ENCODE measurements at regions not wholly inside any gene's neighbourhood (a gene's known extent, or its start where the extent isn't known, plus 50 kb on each side); places are given as distances from the start of the nearest gene placed in this dataset.
"Not testable (repeated sequence)": the region's sequence is repeated elsewhere in the genome, so short reads cannot be mapped to it uniquely, and the experiment has no call there.

DNA sequence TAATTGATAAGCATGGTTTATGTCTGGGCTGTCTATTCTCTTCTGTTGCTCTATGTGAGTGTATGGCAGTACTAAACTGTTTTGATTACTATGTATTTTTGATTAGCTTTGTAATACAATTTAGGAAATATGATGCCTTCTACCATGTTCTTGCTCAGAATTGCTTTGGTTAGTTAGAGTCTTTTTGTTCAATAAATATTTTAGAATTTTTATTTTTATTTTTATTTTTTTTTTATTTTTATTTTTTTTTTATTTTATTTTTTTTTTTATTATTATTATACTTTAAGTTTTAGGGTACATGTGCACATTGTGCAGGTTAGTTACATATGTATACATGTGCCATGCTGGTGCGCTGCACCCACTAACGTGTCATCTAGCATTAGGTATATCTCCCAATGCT lies 710.3 kb downstream of the GBE1 start:
- H3K9ac ChIP-seq (ENCODE audit: low read depth, low read length); H3K36me3 ChIP-seq (ENCODE audit: insufficient read depth, low read length); H3K9me3 ChIP-seq (ENCODE audit: control insufficient read depth, insufficient read depth, low read length); H3K4me1 ChIP-seq (ENCODE audit: insufficient read depth, low read length): not testable (repeated sequence)

DNA sequence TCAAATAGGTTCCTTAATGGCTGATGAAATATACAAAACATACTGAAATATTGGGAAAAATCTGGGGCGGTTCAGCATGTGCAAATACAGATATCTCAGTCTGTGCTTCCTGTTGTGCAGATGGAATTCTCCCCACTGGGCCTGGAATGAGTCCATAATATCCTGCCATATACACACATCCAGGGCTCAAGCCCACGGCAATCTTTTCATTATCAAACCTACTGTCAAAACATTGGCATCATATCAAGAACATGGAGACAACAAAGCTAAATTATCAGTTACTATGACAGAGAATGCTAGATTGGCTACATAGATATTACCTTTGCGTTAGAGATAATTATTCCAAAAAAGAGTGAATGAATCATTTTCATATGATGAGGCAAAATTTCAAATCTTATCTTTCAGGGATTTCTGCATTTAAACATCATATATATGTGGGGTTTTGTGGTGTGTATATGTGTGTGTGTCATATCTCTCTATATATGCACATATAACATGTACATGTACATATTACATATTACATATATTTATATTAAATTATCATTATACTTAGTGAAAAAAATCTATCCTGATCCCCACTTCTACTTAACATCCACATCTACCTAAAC lies 713.3 kb downstream of the GBE1 start:
- Histone ChIP-seq H3K4me1 (ENCODE audit: insufficient read depth, low read length) (no peaks in the 10 kb centered on the region), H3K9me3 (ENCODE audit: control insufficient read depth, insufficient read depth, low read length) (no peaks in the 10 kb centered on the region), H3K9ac (ENCODE audit: low read depth, low read length) (no peak overlapping the region), H3K36me3 (ENCODE audit: insufficient read depth, low read length) (no peaks in the 10 kb centered on the region)

DNA sequence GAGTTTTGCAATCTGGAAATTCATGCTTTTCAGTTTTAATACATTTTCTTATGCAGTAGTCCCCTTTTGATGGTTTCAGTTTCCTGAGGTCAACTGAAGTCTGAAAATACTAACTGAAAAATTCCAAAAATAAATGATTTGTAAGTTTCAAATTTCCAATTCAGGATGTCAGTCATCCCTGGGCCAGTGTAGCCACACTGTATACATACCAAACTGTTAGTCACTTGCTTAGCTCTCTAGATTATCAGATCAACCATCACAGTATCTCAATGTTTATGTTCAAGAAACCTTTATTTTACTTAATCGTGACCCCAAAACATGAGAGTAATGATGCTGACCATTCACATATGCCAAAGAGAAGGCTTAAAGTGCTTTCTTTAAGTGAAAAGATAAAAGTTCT lies 715.5 kb downstream of the GBE1 start:
- Histone ChIP-seq H3K9ac (ENCODE audit: low read depth, low read length) (no peak overlapping the region), H3K36me3 (ENCODE audit: insufficient read depth, low read length) (no peaks in the 10 kb centered on the region), H3K9me3 (ENCODE audit: control insufficient read depth, insufficient read depth, low read length) (no peaks in the 10 kb centered on the region), H3K4me1 (ENCODE audit: insufficient read depth, low read length) (no peaks in the 10 kb centered on the region)

DNA sequence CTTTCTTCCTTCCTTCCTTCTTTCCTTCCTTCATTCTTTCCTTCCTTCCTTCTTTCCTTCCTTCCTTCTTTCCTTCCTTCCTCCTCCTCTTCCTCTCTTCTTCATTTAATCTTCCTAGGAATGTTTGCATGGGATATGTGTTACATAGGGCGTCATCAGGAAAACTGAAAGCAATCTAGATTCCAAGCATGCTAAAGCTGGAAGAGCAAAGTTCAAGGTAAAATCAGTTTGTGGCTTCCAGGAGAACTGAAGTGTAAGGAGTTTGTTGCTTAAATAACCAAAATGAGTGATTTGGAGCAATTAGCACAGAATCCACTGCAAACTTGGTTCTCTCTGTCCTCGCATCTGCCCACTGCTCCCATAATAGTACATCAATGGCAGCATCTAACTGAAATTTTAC lies 716.2 kb downstream of the GBE1 start:
- H3K4me1 ChIP-seq (ENCODE audit: insufficient read depth, low read length), result no peaks in the 10 kb centered on the region
- no peaks in the 10 kb centered on the region for H3K9me3 ChIP-seq (ENCODE audit: control insufficient read depth, insufficient read depth, low read length)
- no peaks in the 10 kb centered on the region for H3K36me3 ChIP-seq (ENCODE audit: insufficient read depth, low read length)
- no peak overlapping the region for H3K9ac ChIP-seq (ENCODE audit: low read depth, low read length)

DNA sequence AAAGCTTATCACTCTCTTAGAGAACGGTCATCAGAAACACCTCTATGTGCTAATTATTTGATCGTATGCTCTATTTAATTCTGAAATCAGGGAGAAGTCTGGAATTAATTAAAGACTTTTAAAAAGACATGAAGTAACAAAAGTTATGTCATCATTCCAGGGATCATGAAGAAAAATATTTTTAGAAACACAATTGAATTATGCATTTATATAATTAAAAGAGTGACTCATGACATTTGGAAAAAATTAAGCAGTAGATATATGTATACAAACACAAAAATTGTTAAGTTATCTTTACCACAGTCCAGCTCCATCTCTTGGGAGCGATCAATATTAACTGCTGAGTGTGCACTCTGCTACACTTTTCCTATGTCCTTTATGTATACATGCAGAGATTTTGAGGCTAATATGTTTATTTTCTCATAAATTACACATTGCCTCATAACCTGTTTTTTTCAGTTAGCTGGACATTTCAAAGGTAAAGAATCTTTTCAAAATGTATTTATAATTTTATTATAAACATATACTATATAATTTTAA lies 717.7 kb downstream of the GBE1 start:
- H3K9me3 ChIP-seq (ENCODE audit: control insufficient read depth, insufficient read depth, low read length), result no peaks in the 10 kb centered on the region
- no peak overlapping the region for H3K9ac ChIP-seq (ENCODE audit: low read depth, low read length)
- no peaks in the 10 kb centered on the region for H3K4me1 ChIP-seq (ENCODE audit: insufficient read depth, low read length)
- H3K36me3 ChIP-seq (ENCODE audit: insufficient read depth, low read length), result no peaks in the 10 kb centered on the region

DNA sequence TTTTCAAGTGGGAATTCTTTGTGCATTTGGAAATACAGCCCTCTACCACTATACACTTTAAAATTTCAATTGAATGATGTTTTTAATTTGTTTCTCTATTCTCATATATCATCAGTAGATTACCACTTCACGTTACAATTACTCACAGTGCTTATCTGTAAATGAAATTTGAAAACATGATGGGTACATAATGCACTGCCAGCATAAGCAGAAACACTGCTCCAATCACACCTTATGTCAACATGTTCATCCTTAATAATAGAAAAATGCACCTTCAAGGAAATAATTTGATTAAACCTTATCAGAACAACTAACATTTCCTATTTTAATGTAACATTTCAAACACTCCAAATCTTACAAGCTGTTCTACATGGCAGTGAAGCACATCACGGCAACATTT lies 718.4 kb downstream of the GBE1 start:
- Histone ChIP-seq H3K36me3 (ENCODE audit: insufficient read depth, low read length) (no peaks in the 10 kb centered on the region), H3K4me1 (ENCODE audit: insufficient read depth, low read length) (no peaks in the 10 kb centered on the region), H3K9me3 (ENCODE audit: control insufficient read depth, insufficient read depth, low read length) (no peaks in the 10 kb centered on the region), H3K9ac (ENCODE audit: low read depth, low read length) (no peak overlapping the region)

DNA sequence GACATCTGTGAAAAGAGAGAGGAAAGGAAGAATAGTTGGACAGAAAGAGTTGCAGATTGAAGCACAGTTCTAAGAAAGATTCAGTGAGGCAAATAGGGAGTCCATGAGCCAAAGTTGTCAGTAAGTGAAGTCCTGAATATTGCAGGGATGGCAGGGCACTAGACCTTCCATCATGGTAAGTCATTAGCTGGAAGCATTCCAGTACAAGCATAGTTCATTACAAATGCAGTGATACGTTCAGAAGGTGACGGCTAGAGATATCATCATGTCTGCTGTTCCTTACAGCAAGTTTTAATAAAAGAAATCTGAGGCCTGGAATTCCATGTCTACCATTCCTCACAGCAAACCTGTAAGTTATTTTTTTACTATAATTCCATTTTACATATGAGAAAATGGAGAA lies 720.1 kb downstream of the GBE1 start:
- Histone ChIP-seq H3K9me3 (ENCODE audit: control insufficient read depth, insufficient read depth, low read length) (no peaks in the 10 kb centered on the region), H3K4me1 (ENCODE audit: insufficient read depth, low read length) (no peaks in the 10 kb centered on the region)

DNA sequence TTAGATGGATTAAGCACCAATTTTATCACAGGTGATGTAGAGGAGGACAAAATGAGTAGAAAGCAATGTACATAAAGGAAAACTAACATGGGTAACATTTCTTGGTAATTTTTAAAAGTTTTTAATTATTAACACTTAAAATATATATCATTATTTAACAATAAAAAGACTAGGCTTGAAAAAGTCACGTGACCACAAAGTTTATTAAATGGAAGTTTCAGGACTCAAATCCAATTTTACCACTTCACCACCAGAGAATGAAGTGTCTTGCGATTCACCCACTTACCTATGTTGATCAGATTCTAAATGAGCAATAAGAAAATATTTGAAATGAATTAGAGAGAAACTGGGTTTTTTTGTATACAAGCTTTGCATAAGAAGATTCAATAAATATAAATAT lies 721.3 kb downstream of the GBE1 start:
- Histone ChIP-seq H3K4me1 (ENCODE audit: insufficient read depth, low read length) (no peaks in the 10 kb centered on the region), H3K9me3 (ENCODE audit: control insufficient read depth, insufficient read depth, low read length) (no peaks in the 10 kb centered on the region), H3K9ac (ENCODE audit: low read depth, low read length) (no peak overlapping the region), H3K36me3 (ENCODE audit: insufficient read depth, low read length) (no peaks in the 10 kb centered on the region)

More for the DNA sequence above, 720.1 kb downstream of the GBE1 start:
- H3K36me3 ChIP-seq (ENCODE audit: insufficient read depth, low read length), result no peaks in the 10 kb centered on the region
- no peak overlapping the region for H3K9ac ChIP-seq (ENCODE audit: low read depth, low read length)

DNA sequence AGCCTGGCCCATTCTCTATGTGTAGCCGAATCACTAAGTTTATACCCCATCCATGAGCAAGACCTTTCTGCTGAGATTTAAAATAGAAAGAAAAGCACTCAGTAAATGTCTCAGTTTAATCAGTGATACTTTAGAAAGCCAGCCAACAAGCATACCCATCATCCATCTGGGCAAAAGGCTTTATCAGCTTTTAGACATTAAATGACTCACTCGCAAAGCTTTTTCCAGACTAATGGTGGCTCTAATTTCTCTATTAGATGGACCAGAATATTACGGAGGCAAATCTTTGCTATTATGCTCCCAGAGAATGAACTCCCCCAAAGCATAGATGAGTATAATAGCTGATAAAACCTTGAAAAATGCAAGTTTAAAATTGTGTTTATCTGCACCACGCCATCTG lies 727.8 kb downstream of the GBE1 start:
- no peak overlapping the region for H3K9ac ChIP-seq (ENCODE audit: low read depth, low read length)
- H3K4me1 ChIP-seq (ENCODE audit: insufficient read depth, low read length), result no peaks in the 10 kb centered on the region
- H3K36me3 ChIP-seq (ENCODE audit: insufficient read depth, low read length), result no peaks in the 10 kb centered on the region
- H3K9me3 ChIP-seq (ENCODE audit: control insufficient read depth, insufficient read depth, low read length), result no peaks in the 10 kb centered on the region

DNA sequence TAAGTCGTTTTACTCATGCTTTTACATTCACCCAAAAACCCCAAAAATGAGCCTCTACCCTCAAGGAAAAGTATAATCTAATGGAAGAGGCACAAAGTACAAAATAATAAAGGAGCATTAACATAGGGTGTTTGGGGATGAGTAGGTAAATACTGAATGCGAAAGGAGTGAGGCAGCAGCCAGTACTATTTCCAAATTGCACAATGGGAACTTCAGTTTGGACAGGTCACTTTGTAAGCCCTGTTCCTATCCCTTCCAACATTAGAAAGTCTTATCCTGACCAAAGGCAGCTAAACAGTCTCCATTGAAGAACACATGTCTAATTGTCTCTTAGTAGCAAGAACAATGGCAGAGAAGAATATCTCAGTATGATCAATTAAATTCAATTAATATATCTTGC lies 728.3 kb downstream of the GBE1 start:
- Histone ChIP-seq H3K9me3 (ENCODE audit: control insufficient read depth, insufficient read depth, low read length) (no peaks in the 10 kb centered on the region), H3K9ac (ENCODE audit: low read depth, low read length) (no peak overlapping the region), H3K36me3 (ENCODE audit: insufficient read depth, low read length) (no peaks in the 10 kb centered on the region), H3K4me1 (ENCODE audit: insufficient read depth, low read length) (no peaks in the 10 kb centered on the region)

DNA sequence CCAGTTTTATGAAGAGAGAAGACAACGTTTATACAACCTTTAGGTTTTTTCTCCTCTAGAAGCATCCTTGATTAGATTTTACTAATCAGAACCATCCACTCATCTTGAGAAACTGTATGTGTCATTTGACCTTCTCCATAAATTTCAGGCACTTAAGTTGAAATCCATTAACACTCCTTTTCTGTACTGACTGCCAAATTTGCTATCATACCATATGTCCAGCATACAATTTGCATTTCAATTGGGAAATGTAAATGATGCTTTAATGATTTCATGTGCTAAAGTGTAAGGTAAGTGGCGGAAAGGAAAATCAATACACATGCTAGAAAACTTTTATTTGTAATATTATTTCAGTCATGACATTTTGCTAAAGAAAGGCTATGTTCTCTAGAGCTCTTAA lies 731.6 kb downstream of the GBE1 start:
- Histone ChIP-seq H3K36me3 (ENCODE audit: insufficient read depth, low read length) (no peaks in the 10 kb centered on the region), H3K4me1 (ENCODE audit: insufficient read depth, low read length) (no peaks in the 10 kb centered on the region), H3K9ac (ENCODE audit: low read depth, low read length) (no peak overlapping the region), H3K9me3 (ENCODE audit: control insufficient read depth, insufficient read depth, low read length) (no peaks in the 10 kb centered on the region)

DNA sequence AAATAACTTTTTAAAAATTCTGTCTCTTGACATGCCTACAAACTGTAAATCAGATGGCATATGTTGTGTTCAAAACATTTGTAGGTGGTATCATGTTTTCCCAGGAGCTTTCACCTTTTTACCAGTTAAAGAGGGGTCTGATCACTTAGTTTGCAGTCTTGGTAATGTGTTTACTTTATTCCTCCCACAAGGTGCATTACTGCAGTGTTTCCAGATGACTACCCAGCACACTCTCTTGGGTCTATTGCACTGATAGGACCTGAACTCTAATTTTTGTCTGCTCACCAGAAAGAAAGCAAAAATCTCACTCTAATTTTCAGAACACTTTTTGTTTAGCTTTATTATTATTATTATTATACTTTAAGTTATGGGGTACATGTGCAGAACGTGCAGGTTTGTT lies 734.1 kb downstream of the GBE1 start:
- H3K9ac ChIP-seq (ENCODE audit: low read depth, low read length), result no peak overlapping the region
- H3K4me1 ChIP-seq (ENCODE audit: insufficient read depth, low read length), result no peaks in the 10 kb centered on the region
- no peaks in the 10 kb centered on the region for H3K36me3 ChIP-seq (ENCODE audit: insufficient read depth, low read length)
- no peaks in the 10 kb centered on the region for H3K9me3 ChIP-seq (ENCODE audit: control insufficient read depth, insufficient read depth, low read length)

DNA sequence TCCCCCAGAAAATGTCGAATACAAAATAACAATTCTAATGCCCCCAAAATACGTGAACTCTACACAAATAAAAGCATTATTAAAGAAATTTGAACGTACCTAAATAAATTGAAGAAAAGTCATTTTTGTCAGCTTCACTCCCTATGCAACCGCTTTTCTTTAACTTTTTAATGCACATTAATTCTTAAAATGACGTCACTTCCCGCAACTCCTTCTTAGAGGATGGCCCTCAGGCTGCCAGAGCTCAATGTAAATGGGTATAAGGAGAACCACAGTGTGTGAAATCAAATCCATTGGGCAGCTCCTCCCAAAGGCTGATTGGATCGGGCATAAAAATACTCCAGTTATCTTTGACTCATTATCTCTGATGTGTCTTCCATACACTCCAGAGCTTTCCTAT lies 736.9 kb downstream of the GBE1 start:
- Histone ChIP-seq H3K9me3 (ENCODE audit: control insufficient read depth, insufficient read depth, low read length) (no peaks in the 10 kb centered on the region), H3K9ac (ENCODE audit: low read depth, low read length) (no peak overlapping the region), H3K36me3 (ENCODE audit: insufficient read depth, low read length) (no peaks in the 10 kb centered on the region), H3K4me1 (ENCODE audit: insufficient read depth, low read length) (no peaks in the 10 kb centered on the region)

DNA sequence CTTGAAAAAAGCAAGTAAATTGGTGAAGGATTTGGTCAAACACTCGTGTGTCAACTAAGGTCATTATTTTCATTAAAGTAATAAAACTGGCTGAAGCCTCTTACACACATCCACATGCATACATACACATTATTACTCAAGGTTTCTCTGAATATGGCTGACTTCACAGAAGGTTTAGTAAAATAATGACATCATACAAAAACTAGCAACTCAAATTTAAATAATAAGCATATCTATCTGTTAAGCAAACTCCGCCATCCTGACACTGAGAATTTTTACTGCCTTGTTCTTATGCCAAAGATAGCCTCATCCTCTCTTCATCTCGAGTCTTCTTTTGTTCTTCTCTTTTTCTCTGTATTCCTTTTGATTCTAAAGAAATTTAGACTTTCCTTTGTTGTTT lies 739.1 kb downstream of the GBE1 start:
- Histone ChIP-seq H3K36me3 (ENCODE audit: insufficient read depth, low read length) (no peaks in the 10 kb centered on the region), H3K9me3 (ENCODE audit: control insufficient read depth, insufficient read depth, low read length) (no peaks in the 10 kb centered on the region), H3K4me1 (ENCODE audit: insufficient read depth, low read length) (no peaks in the 10 kb centered on the region), H3K9ac (ENCODE audit: low read depth, low read length) (no peak overlapping the region)

DNA sequence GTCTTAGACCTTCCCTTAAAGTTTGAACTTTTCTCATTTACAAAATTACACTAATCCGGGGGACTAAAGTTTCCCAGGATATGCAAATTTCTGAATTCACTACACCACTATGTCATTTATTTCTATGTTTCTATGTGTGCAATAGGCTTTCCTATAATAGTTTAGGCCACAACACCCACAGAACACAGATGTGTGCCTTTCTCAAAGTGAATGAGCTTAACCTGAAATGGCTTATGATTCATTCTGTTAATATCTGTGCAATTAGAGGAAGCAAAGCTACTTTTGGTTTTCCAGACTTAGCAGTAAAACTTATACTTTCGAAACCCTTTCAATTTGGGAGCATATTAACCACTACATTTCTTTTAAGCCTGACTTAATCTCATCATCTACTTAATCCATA lies 748.1 kb downstream of the GBE1 start:
- Histone ChIP-seq H3K4me1 (ENCODE audit: insufficient read depth, low read length) (no peaks in the 10 kb centered on the region), H3K36me3 (ENCODE audit: insufficient read depth, low read length) (no peaks in the 10 kb centered on the region), H3K9me3 (ENCODE audit: control insufficient read depth, insufficient read depth, low read length) (no peaks in the 10 kb centered on the region), H3K9ac (ENCODE audit: low read depth, low read length) (no peak overlapping the region)

DNA sequence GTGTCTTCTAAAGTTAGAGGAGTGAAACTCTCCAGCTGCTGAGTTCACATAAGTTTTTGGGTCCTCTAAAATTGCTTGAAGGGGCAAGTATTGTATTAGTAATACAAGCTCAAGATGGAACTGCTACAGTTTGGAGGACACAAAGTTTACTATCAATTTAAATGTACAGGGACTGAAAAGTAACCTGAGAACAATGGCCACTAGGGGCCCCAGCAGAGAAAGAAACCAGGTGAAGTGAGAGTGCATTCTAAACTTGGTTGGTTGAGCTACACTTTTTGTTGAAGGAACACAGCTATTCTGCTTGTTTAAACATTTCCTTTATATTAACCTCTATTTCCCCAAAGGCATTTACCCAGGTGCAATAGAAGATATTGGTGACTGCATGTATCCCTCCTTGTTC lies 755.5 kb downstream of the GBE1 start:
- no peaks in the 10 kb centered on the region for H3K9me3 ChIP-seq (ENCODE audit: control insufficient read depth, insufficient read depth, low read length)
- no peaks in the 10 kb centered on the region for H3K4me1 ChIP-seq (ENCODE audit: insufficient read depth, low read length)
- no peaks in the 10 kb centered on the region for H3K36me3 ChIP-seq (ENCODE audit: insufficient read depth, low read length)
- no peak overlapping the region for H3K9ac ChIP-seq (ENCODE audit: low read depth, low read length)

All from ES-I3 (cell line).